Liver (tissue), 8 donors: ENCODE measurements at regions not wholly inside any gene's neighbourhood (a gene's known extent, or its start where the extent isn't known, plus 50 kb on each side); places are given as distances from the start of the nearest gene placed in this dataset.

Experiments
- DNase-seq: peaks from one replicate; pipeline ENCODE4 v3.0.0-alpha.2; 2017; ENCODE audit warnings: low spot score
- H3K27ac ChIP-seq, 2 donors: one replicate each; pipeline ENCODE4 v1.7.0; 2013; ENCODE audit warnings: inconsistent platforms in 2 of 2, low read length in 2 of 2, control low read depth in 1 of 2, low read depth in 1 of 2, mild to moderate bottlenecking in 1 of 2
- H3K27me3 ChIP-seq, 4 donors: one replicate each; pipeline versions ENCODE4 v1.6.1 to v1.7.0; 2013; ENCODE audit warnings: low read length in 3 of 4, inconsistent platforms in 1 of 4, mild to moderate bottlenecking in 1 of 4, moderate library complexity in 1 of 4; ENCODE audit not compliant: control insufficient read depth in 4 of 4, insufficient read depth in 4 of 4
- H3K36me3 ChIP-seq, 4 donors: one replicate each; pipeline versions ENCODE4 v1.6.1 to v1.7.0; 2013; ENCODE audit warnings: low read length in 3 of 4, mild to moderate bottlenecking in 3 of 4, low read depth in 1 of 4, moderate library complexity in 1 of 4; ENCODE audit not compliant: control insufficient read depth in 4 of 4, insufficient read depth in 3 of 4
- H3K4me1 ChIP-seq, 4 donors: one replicate each; pipeline versions ENCODE4 v1.6.1 to v1.7.0; 2013; ENCODE audit warnings: low read length in 3 of 4, mild to moderate bottlenecking in 3 of 4, moderate library complexity in 1 of 4; ENCODE audit not compliant: control insufficient read depth in 4 of 4, insufficient read depth in 4 of 4
- H3K4me3 ChIP-seq, 3 donors: one replicate each; pipeline versions ENCODE4 v1.6.1 to v1.7.0; 2013; ENCODE audit warnings: low read length in 3 of 3, control low read depth in 1 of 3, low read depth in 1 of 3, mild to moderate bottlenecking in 1 of 3
- H3K9ac ChIP-seq, 2 donors: one replicate each; pipeline ENCODE4 v1.7.0; 2013; ENCODE audit warnings: low read length in 2 of 2, mild to moderate bottlenecking in 2 of 2, moderate library complexity in 2 of 2, control low read depth in 1 of 2, low read depth in 1 of 2
- H3K9me3 ChIP-seq, 4 donors: one replicate each; pipeline versions ENCODE4 v1.6.1 to v1.7.0; 2013; ENCODE audit warnings: low read length in 3 of 4; ENCODE audit not compliant: control insufficient read depth in 4 of 4
- CTCF ChIP-seq: fragments of 150-350 bp; IDR thresholded peaks from 2 replicates; pipeline ENCODE4 v1.5.1; 2017; ENCODE audit warnings: improper control_type of control experiment, low read depth, low read length; ENCODE audit not compliant: missing input control
- EGR1 ChIP-seq, 2 donors: IDR thresholded peaks; 2 replicates each; pipeline ENCODE4 v1.6.1; 2016 to 2018; ENCODE audit warnings: antibody characterized with exemption in 2 of 2, low read depth in 2 of 2
- FOXA2 ChIP-seq: IDR thresholded peaks from 2 replicates; pipeline ENCODE4 v1.6.1; 2016; ENCODE audit warnings: antibody characterized with exemption
- HNF4A ChIP-seq, 2 donors: conservative IDR thresholded peaks; 2 replicates each; pipeline ENCODE4 v1.6.1; 2016; ENCODE audit warnings: antibody characterized with exemption in 2 of 2, mild to moderate bottlenecking in 2 of 2
- HNF4G ChIP-seq: IDR thresholded peaks from 2 replicates; pipeline ENCODE4 v1.6.1; 2016; ENCODE audit warnings: antibody characterized with exemption
- JUND ChIP-seq, 2 donors: IDR thresholded peaks; 2 replicates each; pipeline ENCODE4 v1.6.1; 2016; ENCODE audit warnings: antibody characterized with exemption in 2 of 2
- MAX ChIP-seq: IDR thresholded peaks from 2 replicates; pipeline ENCODE4 v1.6.1; 2016; ENCODE audit warnings: antibody characterized with exemption
- RAD21 ChIP-seq, 2 donors: IDR thresholded peaks; 2 replicates each; pipeline ENCODE4 v1.6.1; 2016; ENCODE audit warnings: antibody characterized with exemption in 2 of 2, mild to moderate bottlenecking in 2 of 2
- REST ChIP-seq: IDR thresholded peaks from 2 replicates; pipeline ENCODE4 v1.6.1; 2016; ENCODE audit warnings: antibody characterized with exemption, mild to moderate bottlenecking
- RXRA ChIP-seq, 2 donors: IDR thresholded peaks; 2 replicates each; pipeline ENCODE4 v1.6.1; 2017 to 2018; ENCODE audit warnings: antibody characterized with exemption in 2 of 2, mild to moderate bottlenecking in 1 of 2
- SP1 ChIP-seq: IDR thresholded peaks from 2 replicates; pipeline ENCODE4 v1.6.1; 2018; ENCODE audit warnings: antibody characterized with exemption, mild to moderate bottlenecking
- YY1 ChIP-seq: IDR thresholded peaks from 2 replicates; pipeline ENCODE4 v1.6.1; 2016; ENCODE audit warnings: antibody characterized with exemption, mild to moderate bottlenecking
- WGBS: extraction: QIAGEN DNeasy Blood & Tissue Kit; methylation state at CpG from one replicate; pipeline ENCODE4 v1.1.7; 2013; 5-methylcytosine and 5-hydroxymethylcytosine counted together
- TF ChIP-seq, protein P1 (sequence below): IDR thresholded peaks from 2 replicates; pipeline ENCODE4 v1.6.1; 2016; ENCODE audit warnings: antibody characterized with exemption
- donor health status: healthy.
- donor health status: healthy.
- donor health status: healthy.
- donor health status: healthy.
- donor health status: healthy.

DNA sequence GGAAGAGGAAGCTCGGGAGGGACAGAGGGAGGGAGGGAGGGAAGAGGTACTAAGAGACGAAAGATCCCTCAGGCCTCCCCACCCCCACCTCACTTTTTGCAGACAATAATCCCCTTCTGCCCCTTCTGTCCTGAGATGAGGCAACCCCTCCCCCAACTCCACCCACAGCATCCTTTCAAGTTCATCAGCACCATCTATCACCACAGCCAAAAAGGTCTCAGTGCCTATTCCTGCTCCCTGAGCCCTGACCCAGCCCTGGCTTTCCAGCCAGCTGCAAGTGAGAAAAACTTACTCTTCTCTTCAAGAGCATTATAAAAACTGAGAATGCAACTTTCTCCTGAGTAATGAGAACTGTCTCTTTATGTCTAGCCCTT lies 133.2 kb upstream of the LRFN2 start:
- H3K9me3 ChIP-seq = no peaks in the 10 kb centered on the region
- WGBS = 65% methylated on average over 2 of the region's 2 CpGs
- TF ChIP-seq EGR1 (IDR thresholded peaks at IDR 0.05; ENCODE audit: low read depth in 2 of 2) = no peak
- TF ChIP-seq HNF4A (conservative IDR thresholded peaks at IDR 0.05) = no peak
- no peak for TF ChIP-seq HNF4G
- no peak for TF ChIP-seq RXRA (IDR thresholded peaks at IDR 0.05)
- TF ChIP-seq YY1 = no peak
- no peak for TF ChIP-seq SP1
- no peak for TF ChIP-seq FOXA2
- TF ChIP-seq JUND (IDR thresholded peaks at IDR 0.05) = no peak
- TF ChIP-seq RAD21 (IDR thresholded peaks at IDR 0.05) = no peak
- no peak for TF ChIP-seq MAX
- TF ChIP-seq, protein P1, sequence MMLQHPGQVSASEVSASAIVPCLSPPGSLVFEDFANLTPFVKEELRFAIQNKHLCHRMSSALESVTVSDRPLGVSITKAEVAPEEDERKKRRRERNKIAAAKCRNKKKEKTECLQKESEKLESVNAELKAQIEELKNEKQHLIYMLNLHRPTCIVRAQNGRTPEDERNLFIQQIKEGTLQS = no peak
- TF ChIP-seq REST = no peak
- no peak for TF ChIP-seq CTCF
- no peak overlapping the region for H3K4me3 ChIP-seq
- H3K4me1 ChIP-seq = peaks cover 0 to 4% (median 0%) of the 10 kb centered on the region in 4 donors
- H3K36me3 ChIP-seq = no peaks in the 10 kb centered on the region
- no peak overlapping the region for H3K27ac ChIP-seq
- no peaks in the 10 kb centered on the region for H3K27me3 ChIP-seq
- no peak overlapping the region for H3K9ac ChIP-seq
- no peak for DNase-seq

- no peaks in the 10 kb centered on the region for H3K36me3 ChIP-seq
- no peaks in the 10 kb centered on the region for H3K9me3 ChIP-seq
- H3K4me3 ChIP-seq = no peak overlapping the region
- no peak for TF ChIP-seq HNF4A (conservative IDR thresholded peaks at IDR 0.05)
- no peak for TF ChIP-seq SP1
- TF ChIP-seq RXRA (IDR thresholded peaks at IDR 0.05) = no peak
- DNase-seq = no peak
- WGBS = 64% methylated on average over 7 of the region's 7 CpGs
- H3K9ac ChIP-seq = no peak overlapping the region
- H3K27ac ChIP-seq = no peak overlapping the region
- peaks cover 0 to 4% (median 0%) of the 10 kb centered on the region in 4 donors for H3K4me1 ChIP-seq
- H3K27me3 ChIP-seq = no peaks in the 10 kb centered on the region
Measured at GRCh38 chr6:40719671-40720374, 132.7 kb upstream of the LRFN2 start.
